PC-9 (cell line): ENCODE measurements at regions not wholly inside any gene's neighbourhood (a gene's known extent, or its start where the extent isn't known, plus 50 kb on each side); places are given as distances from the start of the nearest gene placed in this dataset.

Source experiments
- CTCF ChIP-seq: fragments of 200-600 bp; sonication (generic); conservative IDR thresholded peaks from 2 replicates; pipeline ENCODE4 v1.6.1; 2017; ENCODE audit warnings: mixed run types, antibody characterized with exemption, mild to moderate bottlenecking, moderate library complexity
- EZH2 ChIP-seq: fragments of 200-600 bp; sonication (generic); IDR thresholded peaks from 2 replicates; pipeline ENCODE4 v1.8.0; 2017; ENCODE audit warnings: antibody characterized with exemption, low read depth

GRCh38 chrX:130529531-130529930, 127.7 kb downstream of the RBMX2 start:
- TF ChIP-seq EZH2 (no peak), CTCF (no peak)
